22Rv1 (cell line): ENCODE measurements at regions not wholly inside any gene's neighbourhood (a gene's known extent, or its start where the extent isn't known, plus 50 kb on each side); places are given as distances from the start of the nearest gene placed in this dataset.

Source experiments
- ZFX ChIP-seq: fragments of 450-650 bp; IDR thresholded peaks from 2 replicates; pipeline ENCODE4 v1.6.1; 2017; ENCODE audit warnings: antibody characterized with exemption, borderline replicate concordance
- TF ChIP-seq, protein P1 (sequence below): fragments of 450-650 bp; IDR thresholded peaks from 2 replicates; pipeline ENCODE4 v1.5.1; 2017; ENCODE audit warnings: mild to moderate bottlenecking

DNA sequence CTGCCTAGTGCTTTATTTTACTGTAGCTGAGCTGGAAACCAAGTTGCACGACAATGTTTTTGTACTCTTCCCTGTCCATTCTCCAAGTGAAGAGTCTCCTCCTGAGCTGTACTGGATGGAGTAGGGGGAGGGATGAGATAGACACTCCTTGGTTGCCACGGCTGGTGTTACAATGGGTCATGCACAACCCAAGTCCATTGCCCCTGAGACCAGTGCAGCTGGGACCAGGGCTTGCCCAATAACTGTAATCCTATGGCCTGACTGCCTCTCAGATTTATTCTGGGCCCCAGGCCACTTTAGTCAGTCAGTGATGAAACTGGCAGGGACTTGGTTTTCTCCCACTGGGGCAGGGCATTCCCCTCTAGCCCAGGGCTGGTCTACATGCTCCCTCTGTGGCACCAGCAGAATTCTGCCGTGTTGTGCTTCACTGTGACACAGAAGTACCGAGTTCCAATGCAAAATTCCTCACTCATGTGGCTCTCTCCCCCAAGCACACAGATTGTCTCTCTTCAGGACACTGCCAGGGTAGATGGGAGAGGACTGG lies 203.3 kb upstream of the PCDH18 start:
- TF ChIP-seq, protein P1, sequence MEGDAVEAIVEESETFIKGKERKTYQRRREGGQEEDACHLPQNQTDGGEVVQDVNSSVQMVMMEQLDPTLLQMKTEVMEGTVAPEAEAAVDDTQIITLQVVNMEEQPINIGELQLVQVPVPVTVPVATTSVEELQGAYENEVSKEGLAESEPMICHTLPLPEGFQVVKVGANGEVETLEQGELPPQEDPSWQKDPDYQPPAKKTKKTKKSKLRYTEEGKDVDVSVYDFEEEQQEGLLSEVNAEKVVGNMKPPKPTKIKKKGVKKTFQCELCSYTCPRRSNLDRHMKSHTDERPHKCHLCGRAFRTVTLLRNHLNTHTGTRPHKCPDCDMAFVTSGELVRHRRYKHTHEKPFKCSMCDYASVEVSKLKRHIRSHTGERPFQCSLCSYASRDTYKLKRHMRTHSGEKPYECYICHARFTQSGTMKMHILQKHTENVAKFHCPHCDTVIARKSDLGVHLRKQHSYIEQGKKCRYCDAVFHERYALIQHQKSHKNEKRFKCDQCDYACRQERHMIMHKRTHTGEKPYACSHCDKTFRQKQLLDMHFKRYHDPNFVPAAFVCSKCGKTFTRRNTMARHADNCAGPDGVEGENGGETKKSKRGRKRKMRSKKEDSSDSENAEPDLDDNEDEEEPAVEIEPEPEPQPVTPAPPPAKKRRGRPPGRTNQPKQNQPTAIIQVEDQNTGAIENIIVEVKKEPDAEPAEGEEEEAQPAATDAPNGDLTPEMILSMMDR = no peak
- no peak for TF ChIP-seq ZFX
